ENCODE measurements at regions not wholly inside any gene's neighbourhood (a gene's known extent, or its start where the extent isn't known, plus 50 kb on each side); places are given as distances from the start of the nearest gene placed in this dataset.

DNA sequence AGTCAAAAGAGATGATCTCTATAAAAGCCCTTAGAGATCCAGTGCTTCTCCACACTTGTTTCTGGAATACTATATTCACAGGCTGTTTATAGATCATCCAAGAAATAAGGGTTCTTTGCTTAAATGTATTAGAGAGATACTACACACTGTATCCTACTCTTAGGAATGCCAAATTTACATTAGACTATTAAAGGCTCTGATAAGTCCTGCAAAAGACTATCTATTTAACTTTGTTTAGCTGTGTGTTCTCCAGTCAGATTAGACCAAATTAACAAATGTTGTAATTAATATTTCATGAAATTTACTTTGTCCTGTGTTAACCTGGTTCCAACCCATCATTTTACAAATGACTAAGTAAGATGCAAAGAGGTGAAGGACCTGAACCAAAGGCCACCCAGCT, 260.5 kb upstream of the ZIC3 start:
- no peaks in the 10 kb centered on the region for H3K36me3 ChIP-seq (ENCODE audit: control insufficient read depth, insufficient read depth, low read length)
- TF ChIP-seq, protein P1, sequence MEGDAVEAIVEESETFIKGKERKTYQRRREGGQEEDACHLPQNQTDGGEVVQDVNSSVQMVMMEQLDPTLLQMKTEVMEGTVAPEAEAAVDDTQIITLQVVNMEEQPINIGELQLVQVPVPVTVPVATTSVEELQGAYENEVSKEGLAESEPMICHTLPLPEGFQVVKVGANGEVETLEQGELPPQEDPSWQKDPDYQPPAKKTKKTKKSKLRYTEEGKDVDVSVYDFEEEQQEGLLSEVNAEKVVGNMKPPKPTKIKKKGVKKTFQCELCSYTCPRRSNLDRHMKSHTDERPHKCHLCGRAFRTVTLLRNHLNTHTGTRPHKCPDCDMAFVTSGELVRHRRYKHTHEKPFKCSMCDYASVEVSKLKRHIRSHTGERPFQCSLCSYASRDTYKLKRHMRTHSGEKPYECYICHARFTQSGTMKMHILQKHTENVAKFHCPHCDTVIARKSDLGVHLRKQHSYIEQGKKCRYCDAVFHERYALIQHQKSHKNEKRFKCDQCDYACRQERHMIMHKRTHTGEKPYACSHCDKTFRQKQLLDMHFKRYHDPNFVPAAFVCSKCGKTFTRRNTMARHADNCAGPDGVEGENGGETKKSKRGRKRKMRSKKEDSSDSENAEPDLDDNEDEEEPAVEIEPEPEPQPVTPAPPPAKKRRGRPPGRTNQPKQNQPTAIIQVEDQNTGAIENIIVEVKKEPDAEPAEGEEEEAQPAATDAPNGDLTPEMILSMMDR (conservative IDR thresholded peaks at IDR 0.05): no peak
- H3K27me3 ChIP-seq (ENCODE audit: control insufficient read depth, insufficient read depth, low read length, poor library complexity, severe bottlenecking): no peaks in the 10 kb centered on the region
- peak overlapping the region; percentile 40 for H3K4me3 ChIP-seq (ENCODE audit: low read length)
- no peak overlapping the region for H3K27ac ChIP-seq (ENCODE audit: low read depth, low read length)
- H3K4me1 ChIP-seq (ENCODE audit: control insufficient read depth, insufficient read depth, low read length): no peaks in the 10 kb centered on the region
- H3K27ac Mint-ChIP-seq: no peak overlapping the region
- H3K4me3 Mint-ChIP-seq: no peak overlapping the region
- H3K27me3 Mint-ChIP-seq (ENCODE audit: insufficient read depth): no peaks in the 10 kb centered on the region
- H3K9me3 ChIP-seq (ENCODE audit: control insufficient read depth, low read length): peaks cover 17% of the 10 kb centered on the region
- peaks cover 5% of the 10 kb centered on the region for H3K36me3 Mint-ChIP-seq (ENCODE audit: low read depth)
- peaks cover 3% of the 10 kb centered on the region for H3K4me1 Mint-ChIP-seq
- no peak for DNase-seq
- H3K9me3 Mint-ChIP-seq: peaks cover 75% of the 10 kb centered on the region
- no peak overlapping the region for H3K9ac ChIP-seq (ENCODE audit: extremely low read depth, low read length, poor library complexity, severe bottlenecking)

DNA sequence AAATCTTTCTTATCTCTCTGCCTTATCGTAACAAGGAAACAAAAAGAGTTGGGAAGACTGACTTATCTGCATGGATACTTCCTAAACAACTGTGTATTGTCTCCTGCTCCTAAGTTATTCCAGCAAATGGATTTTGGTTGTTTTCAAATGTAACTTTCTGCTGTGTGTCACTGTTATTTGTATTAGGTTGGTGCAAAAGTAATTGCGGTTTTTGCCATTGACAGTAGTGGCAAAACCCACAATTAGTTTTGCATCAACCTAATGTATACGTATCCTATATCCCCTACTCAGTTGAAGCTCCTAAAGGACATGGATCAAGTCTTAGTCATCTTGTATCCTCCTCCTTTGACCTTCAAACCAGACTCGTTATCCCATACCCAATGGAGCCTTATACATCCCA, 263.4 kb upstream of the GPR101 start:
- Histone ChIP-seq H3K9ac (ENCODE audit: extremely low read depth, low read length, poor library complexity, severe bottlenecking) (no peak overlapping the region), H3K9me3 (ENCODE audit: control insufficient read depth, low read length) (no peaks in the 10 kb centered on the region), H3K27ac (ENCODE audit: low read depth, low read length) (no peak overlapping the region), H3K4me1 (ENCODE audit: control insufficient read depth, insufficient read depth, low read length) (no peaks in the 10 kb centered on the region), H3K4me3 (ENCODE audit: low read length) (no peak overlapping the region), H3K36me3 (ENCODE audit: control insufficient read depth, insufficient read depth, low read length) (no peaks in the 10 kb centered on the region), H3K27me3 (ENCODE audit: control insufficient read depth, insufficient read depth, low read length, poor library complexity, severe bottlenecking) (no peaks in the 10 kb centered on the region)
- peaks cover 3% of the 10 kb centered on the region for H3K4me1 Mint-ChIP-seq
- DNase-seq: no peak
- H3K27me3 Mint-ChIP-seq (ENCODE audit: insufficient read depth): no peaks in the 10 kb centered on the region
- no peak overlapping the region for H3K4me3 Mint-ChIP-seq
- 86% methylated on average over 3 of the region's 4 CpGs; no CpG with 5 or more reads in 1 of the 2 experiments for WGBS, 2 experiments (ENCODE audit: insufficient coverage in 1 of 2, insufficient read length in 1 of 2)
- TF ChIP-seq, protein P1 (conservative IDR thresholded peaks at IDR 0.05): no peak
- no peak overlapping the region for H3K27ac Mint-ChIP-seq
- H3K9me3 Mint-ChIP-seq: peaks cover 60% of the 10 kb centered on the region
- no peaks in the 10 kb centered on the region for H3K36me3 Mint-ChIP-seq (ENCODE audit: low read depth)

DNA sequence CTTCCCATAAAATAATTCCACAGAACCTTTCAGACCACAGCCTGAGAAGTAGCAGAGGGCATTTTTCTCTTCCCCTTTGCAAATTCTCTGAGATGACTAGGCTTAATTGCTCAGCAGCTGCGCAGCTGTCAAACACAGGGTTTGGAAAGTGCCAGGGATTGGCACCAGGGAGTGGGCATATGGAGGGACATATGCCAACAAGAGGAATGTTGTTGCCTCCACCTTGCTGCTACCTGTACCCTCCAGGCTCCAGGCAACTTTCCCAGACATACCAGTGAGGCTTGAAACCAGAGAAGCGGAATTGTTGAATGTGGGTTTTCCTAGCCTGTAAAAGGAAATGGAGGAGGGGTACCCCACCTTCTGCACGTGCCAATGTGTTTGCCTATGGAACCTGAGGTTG, 256.2 kb upstream of the GPR101 start:
- no peak overlapping the region for H3K4me3 ChIP-seq (ENCODE audit: low read length)
- no peak overlapping the region for H3K4me3 Mint-ChIP-seq
- no peaks in the 10 kb centered on the region for H3K36me3 ChIP-seq (ENCODE audit: control insufficient read depth, insufficient read depth, low read length)
- no peaks in the 10 kb centered on the region for H3K9me3 ChIP-seq (ENCODE audit: control insufficient read depth, low read length)
- WGBS, 2 experiments (ENCODE audit: insufficient coverage in 1 of 2, insufficient read length in 1 of 2): 56 to 80% methylated on average over 1 to 3 of the region's 3 CpGs
- TF ChIP-seq, protein P1 (conservative IDR thresholded peaks at IDR 0.05): no peak
- H3K27me3 ChIP-seq (ENCODE audit: control insufficient read depth, insufficient read depth, low read length, poor library complexity, severe bottlenecking): no peaks in the 10 kb centered on the region
- no peak overlapping the region for H3K27ac Mint-ChIP-seq
- no peaks in the 10 kb centered on the region for H3K4me1 Mint-ChIP-seq
- peaks cover 57% of the 10 kb centered on the region for H3K9me3 Mint-ChIP-seq
- no peaks in the 10 kb centered on the region for H3K4me1 ChIP-seq (ENCODE audit: control insufficient read depth, insufficient read depth, low read length)
- no peak overlapping the region for H3K27ac ChIP-seq (ENCODE audit: low read depth, low read length)
- no peak overlapping the region for H3K9ac ChIP-seq (ENCODE audit: extremely low read depth, low read length, poor library complexity, severe bottlenecking)
- no peak for DNase-seq
- H3K36me3 Mint-ChIP-seq (ENCODE audit: low read depth): no peaks in the 10 kb centered on the region
- H3K27me3 Mint-ChIP-seq (ENCODE audit: insufficient read depth): no peaks in the 10 kb centered on the region

Measured in endodermal cell (in vitro differentiated cells).